Stomach (tissue), 4 donors: ENCODE measurements at regions not wholly inside any gene's neighbourhood (a gene's known extent, or its start where the extent isn't known, plus 50 kb on each side); places are given as distances from the start of the nearest gene placed in this dataset.

Source experiments
- POLR2A ChIP-seq, 4 donors: fragments of 450-650 bp; IDR thresholded peaks; one replicate each; pipeline ENCODE4 v1.6.1; 2016; ENCODE audit warnings: antibody characterized with exemption in 4 of 4, control low read depth in 2 of 4, mild to moderate bottlenecking in 1 of 4, moderate library complexity in 1 of 4
- POLR2AphosphoS5 ChIP-seq, 3 donors: sonication (generic); formaldehyde crosslinking; IDR thresholded peaks; one replicate each; pipeline ENCODE4 v1.6.1; 2016; ENCODE audit warnings: antibody characterized with exemption in 3 of 3
- TF ChIP-seq, protein P1 (sequence below), 7 experiments: fragments of 450-650 bp in 4 of 7; fragments of 200-600 bp in 3 of 7; sonication (generic) in 3 of 7; IDR thresholded peaks; one replicate each; pipeline ENCODE4 v1.5.1; 2016 to 2019; ENCODE audit warnings: antibody characterized with exemption in 7 of 7, control low read depth in 2 of 7, mild to moderate bottlenecking in 1 of 7

GRCh38 chr11:112522536-112522935 lies 261.9 kb upstream of the PLET1 start:
- TF ChIP-seq POLR2A (IDR thresholded peaks at IDR 0.05) (no peak), POLR2AphosphoS5 (IDR thresholded peaks at IDR 0.05) (no peak)
- TF ChIP-seq, protein P1, sequence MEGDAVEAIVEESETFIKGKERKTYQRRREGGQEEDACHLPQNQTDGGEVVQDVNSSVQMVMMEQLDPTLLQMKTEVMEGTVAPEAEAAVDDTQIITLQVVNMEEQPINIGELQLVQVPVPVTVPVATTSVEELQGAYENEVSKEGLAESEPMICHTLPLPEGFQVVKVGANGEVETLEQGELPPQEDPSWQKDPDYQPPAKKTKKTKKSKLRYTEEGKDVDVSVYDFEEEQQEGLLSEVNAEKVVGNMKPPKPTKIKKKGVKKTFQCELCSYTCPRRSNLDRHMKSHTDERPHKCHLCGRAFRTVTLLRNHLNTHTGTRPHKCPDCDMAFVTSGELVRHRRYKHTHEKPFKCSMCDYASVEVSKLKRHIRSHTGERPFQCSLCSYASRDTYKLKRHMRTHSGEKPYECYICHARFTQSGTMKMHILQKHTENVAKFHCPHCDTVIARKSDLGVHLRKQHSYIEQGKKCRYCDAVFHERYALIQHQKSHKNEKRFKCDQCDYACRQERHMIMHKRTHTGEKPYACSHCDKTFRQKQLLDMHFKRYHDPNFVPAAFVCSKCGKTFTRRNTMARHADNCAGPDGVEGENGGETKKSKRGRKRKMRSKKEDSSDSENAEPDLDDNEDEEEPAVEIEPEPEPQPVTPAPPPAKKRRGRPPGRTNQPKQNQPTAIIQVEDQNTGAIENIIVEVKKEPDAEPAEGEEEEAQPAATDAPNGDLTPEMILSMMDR (IDR thresholded peaks at IDR 0.05): no peak
